PC-3 (cell line): ENCODE measurements at regions not wholly inside any gene's neighbourhood (a gene's known extent, or its start where the extent isn't known, plus 50 kb on each side); places are given as distances from the start of the nearest gene placed in this dataset.

Source experiments
- EZH2 ChIP-seq: fragments of 300-600 bp; sonication (generic); IDR thresholded peaks from one replicate; pipeline ENCODE4 v1.6.1; 2017; ENCODE audit warnings: antibody characterized with exemption, mild to moderate bottlenecking, low read length; ENCODE audit not compliant: unreplicated experiment
- TF ChIP-seq, protein P1 (sequence below): fragments of 300-600 bp; sonication (generic); conservative IDR thresholded peaks from 2 replicates; pipeline ENCODE4 v1.5.1; 2017; ENCODE audit warnings: antibody characterized with exemption, low read depth, mild to moderate bottlenecking, low read length

DNA sequence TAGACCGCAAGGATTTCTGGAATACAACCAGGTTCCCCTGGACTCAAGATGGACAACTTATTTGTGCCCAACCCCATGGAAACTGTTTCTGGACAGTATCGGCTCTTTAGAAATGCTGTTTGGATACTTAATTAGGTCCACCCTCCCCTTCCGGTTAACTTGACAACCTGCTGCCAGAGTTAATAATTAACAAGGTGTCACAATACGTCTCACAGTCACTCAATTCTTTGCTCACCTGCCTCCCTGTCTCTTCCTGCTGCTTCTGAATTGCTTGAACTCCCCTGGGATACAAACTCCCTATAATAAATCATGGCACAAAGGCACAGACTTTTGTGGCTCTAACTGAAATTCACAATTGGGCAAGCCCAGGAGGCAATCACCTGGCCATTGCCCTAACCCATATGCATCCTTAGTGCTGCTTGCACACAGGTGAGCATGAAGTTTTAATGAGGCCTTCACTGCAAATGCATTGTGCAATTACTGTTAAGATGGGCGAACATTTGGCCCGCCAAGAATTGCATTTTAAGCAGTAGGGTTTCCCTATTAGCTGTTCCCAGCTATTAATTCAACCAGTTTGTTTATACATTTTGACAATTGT is 504.4 kb upstream of the NOX3 start:
- TF ChIP-seq, protein P1, sequence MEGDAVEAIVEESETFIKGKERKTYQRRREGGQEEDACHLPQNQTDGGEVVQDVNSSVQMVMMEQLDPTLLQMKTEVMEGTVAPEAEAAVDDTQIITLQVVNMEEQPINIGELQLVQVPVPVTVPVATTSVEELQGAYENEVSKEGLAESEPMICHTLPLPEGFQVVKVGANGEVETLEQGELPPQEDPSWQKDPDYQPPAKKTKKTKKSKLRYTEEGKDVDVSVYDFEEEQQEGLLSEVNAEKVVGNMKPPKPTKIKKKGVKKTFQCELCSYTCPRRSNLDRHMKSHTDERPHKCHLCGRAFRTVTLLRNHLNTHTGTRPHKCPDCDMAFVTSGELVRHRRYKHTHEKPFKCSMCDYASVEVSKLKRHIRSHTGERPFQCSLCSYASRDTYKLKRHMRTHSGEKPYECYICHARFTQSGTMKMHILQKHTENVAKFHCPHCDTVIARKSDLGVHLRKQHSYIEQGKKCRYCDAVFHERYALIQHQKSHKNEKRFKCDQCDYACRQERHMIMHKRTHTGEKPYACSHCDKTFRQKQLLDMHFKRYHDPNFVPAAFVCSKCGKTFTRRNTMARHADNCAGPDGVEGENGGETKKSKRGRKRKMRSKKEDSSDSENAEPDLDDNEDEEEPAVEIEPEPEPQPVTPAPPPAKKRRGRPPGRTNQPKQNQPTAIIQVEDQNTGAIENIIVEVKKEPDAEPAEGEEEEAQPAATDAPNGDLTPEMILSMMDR: no peak
- no peak for TF ChIP-seq EZH2
